Epithelial cell of proximal tubule (primary cell): ENCODE measurements at regions not wholly inside any gene's neighbourhood (a gene's known extent, or its start where the extent isn't known, plus 50 kb on each side); places are given as distances from the start of the nearest gene placed in this dataset.

ENCODE experiments used
- DNase-seq: peaks from one replicate; pipeline ENCODE4 v3.0.0-alpha.2; 2011; ENCODE audit warnings: low read depth
- H3K4me3 ChIP-seq: 2 replicates; pipeline ENCODE4 v1.5.1; 2011; ENCODE audit warnings: low read depth, mild to moderate bottlenecking, low read length
- TF ChIP-seq, protein P1 (sequence below): conservative IDR thresholded peaks from 2 replicates; pipeline ENCODE4 v1.5.1; 2012; ENCODE audit warnings: low read depth, mild to moderate bottlenecking, low read length

DNA sequence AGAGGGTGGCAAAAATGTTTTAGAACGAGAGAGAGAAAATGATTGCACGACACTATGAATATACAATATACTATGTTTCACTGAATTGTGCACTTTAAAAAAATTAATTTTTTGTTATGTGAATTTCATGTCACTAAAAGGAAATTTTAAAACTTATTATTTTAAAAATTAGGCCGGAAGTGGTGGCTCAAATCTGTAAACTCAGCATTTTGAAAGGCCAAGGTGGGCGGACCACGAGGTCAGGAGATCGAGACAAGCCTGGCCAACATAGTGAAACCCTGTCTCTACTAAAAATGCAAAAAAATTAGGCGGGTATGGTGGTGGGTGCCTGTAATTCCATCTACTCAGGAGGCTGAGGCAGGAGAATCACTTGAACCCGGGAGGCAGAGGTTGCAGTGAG lies 642.5 kb downstream of the XPNPEP1 start:
- H3K4me3 ChIP-seq = no peak overlapping the region
- TF ChIP-seq, protein P1, sequence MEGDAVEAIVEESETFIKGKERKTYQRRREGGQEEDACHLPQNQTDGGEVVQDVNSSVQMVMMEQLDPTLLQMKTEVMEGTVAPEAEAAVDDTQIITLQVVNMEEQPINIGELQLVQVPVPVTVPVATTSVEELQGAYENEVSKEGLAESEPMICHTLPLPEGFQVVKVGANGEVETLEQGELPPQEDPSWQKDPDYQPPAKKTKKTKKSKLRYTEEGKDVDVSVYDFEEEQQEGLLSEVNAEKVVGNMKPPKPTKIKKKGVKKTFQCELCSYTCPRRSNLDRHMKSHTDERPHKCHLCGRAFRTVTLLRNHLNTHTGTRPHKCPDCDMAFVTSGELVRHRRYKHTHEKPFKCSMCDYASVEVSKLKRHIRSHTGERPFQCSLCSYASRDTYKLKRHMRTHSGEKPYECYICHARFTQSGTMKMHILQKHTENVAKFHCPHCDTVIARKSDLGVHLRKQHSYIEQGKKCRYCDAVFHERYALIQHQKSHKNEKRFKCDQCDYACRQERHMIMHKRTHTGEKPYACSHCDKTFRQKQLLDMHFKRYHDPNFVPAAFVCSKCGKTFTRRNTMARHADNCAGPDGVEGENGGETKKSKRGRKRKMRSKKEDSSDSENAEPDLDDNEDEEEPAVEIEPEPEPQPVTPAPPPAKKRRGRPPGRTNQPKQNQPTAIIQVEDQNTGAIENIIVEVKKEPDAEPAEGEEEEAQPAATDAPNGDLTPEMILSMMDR = no peak
- DNase-seq = no peak

GRCh38 chr10:109277456-109277855 lies 645.9 kb downstream of the XPNPEP1 start:
- no peak overlapping the region for H3K4me3 ChIP-seq
- TF ChIP-seq, protein P1 = no peak
- no peak for DNase-seq

DNA sequence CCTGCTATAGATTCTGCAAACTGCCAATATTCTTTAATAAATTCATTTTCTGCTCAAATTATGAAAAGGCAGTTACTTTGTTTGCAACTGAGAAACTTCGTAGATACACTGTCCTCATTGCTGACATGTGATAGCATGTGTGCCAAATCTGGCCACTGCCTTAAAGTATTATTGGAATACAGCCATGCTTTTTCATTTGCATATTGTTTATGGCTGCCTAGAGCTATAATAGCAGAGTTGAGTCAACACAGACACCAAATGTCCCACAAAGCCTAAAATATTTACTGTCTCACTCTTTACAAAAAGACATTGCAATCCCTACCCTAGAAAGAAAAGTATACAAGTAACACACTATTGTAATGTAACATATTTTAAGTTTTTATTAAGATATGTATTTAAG lies 647.4 kb downstream of the XPNPEP1 start:
- TF ChIP-seq, protein P1 = no peak
- H3K4me3 ChIP-seq = no peak overlapping the region
- DNase-seq = no peak

GRCh38 chr10:109274681-109275080 lies 648.6 kb downstream of the XPNPEP1 start:
- H3K4me3 ChIP-seq = no peak overlapping the region
- no peak for DNase-seq
- TF ChIP-seq, protein P1 = no peak

DNA sequence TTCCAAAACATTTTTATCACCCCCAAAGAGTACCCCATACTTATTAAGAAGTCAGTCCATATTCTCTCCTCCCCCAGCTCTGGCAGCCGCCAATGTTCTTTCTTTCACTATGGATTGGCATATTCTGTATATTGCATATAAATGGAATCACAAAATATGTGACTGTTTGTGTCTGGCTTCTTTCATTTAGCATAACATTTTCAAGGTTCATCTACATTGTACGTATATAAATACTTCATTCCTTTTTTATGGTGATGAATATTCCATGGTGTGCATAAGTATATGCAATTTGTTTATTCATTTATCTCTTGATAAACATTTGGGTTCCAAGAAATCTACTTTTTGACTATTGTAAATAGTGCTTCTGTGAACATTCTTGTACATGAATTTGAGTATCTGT lies 653.1 kb downstream of the XPNPEP1 start:
- TF ChIP-seq, protein P1 = no peak
- DNase-seq = no peak
- no peak overlapping the region for H3K4me3 ChIP-seq

- DNase-seq = no peak
- TF ChIP-seq, protein P1 = no peak
These were observed 659.3 kb downstream of the XPNPEP1 start for GRCh38 chr10:109264004-109264403.

DNA sequence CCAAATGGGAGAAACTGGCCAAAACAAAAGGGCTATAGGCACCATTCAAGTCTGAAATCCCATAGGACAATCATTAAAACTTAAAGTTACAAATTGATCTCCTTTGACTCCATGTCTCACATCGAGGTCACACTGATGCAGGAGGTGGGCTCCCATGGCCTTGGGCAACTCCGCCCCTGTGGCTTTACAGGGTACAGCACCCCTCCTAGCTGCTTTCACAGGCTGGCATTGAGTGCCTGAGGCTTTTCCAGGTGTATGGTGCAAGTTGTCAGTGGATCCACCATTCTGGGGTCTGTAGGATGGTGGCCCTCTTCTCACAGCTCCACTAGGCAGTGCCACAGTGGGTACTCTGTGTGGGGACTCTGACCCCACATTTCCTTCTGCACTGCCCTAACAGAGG lies 662.1 kb downstream of the XPNPEP1 start:
- TF ChIP-seq, protein P1 = no peak
- H3K4me3 ChIP-seq = no peak overlapping the region
- no peak for DNase-seq

More at GRCh38 chr10:109264004-109264403, 659.3 kb downstream of the XPNPEP1 start:
- no peak overlapping the region for H3K4me3 ChIP-seq
